GM12878 (cell line): ENCODE measurements at regions not wholly inside any gene's neighbourhood (a gene's known extent, or its start where the extent isn't known, plus 50 kb on each side); places are given as distances from the start of the nearest gene placed in this dataset.

ENCODE experiments used
- ATF7 ChIP-seq: fragments of 450-650 bp; IDR thresholded peaks from 2 replicates; pipeline ENCODE4 v1.6.1; 2016; ENCODE audit warnings: low read depth, mild to moderate bottlenecking
- CBFB ChIP-seq: IDR thresholded peaks from 2 replicates; pipeline ENCODE4 v1.6.1; 2016; ENCODE audit warnings: antibody characterized with exemption, low read depth
- ETV6 ChIP-seq, 2 experiments: fragments of 450-650 bp in 1 of 2; IDR thresholded peaks in 1 of 2; conservative IDR thresholded peaks in 1 of 2; 2 replicates each; pipeline ENCODE4 v1.6.1; 2014; ENCODE audit warnings: antibody characterized with exemption in 1 of 2, borderline replicate concordance in 1 of 2, low read depth in 1 of 2, mild to moderate bottlenecking in 1 of 2, moderate library complexity in 1 of 2
- NFIC ChIP-seq: IDR thresholded peaks from 2 replicates; pipeline ENCODE4 v1.6.1; 2012; ENCODE audit warnings: low read depth, mild to moderate bottlenecking, inconsistent platforms, low read length, moderate library complexity
- PML ChIP-seq: IDR thresholded peaks from 2 replicates; pipeline ENCODE4 v1.6.1; 2012; ENCODE audit warnings: low read length, inconsistent platforms
- TCF12 ChIP-seq: IDR thresholded peaks from 2 replicates; pipeline ENCODE4 v1.6.1; 2011; ENCODE audit warnings: low read depth, mild to moderate bottlenecking, low read length
- TF ChIP-seq, protein P1 (sequence below): IDR thresholded peaks from 2 replicates; pipeline ENCODE4 v1.6.1; 2012; ENCODE audit warnings: improper control_type of control experiment, low read depth, low read length; ENCODE audit not compliant: insufficient replicate concordance
- TF ChIP-seq, protein P2 (sequence below): fragments of 450-650 bp; formaldehyde crosslinking; IDR thresholded peaks from 2 replicates; pipeline ENCODE4 v1.4.0; 2020; ENCODE audit warnings: mild to moderate bottlenecking, moderate library complexity

DNA sequence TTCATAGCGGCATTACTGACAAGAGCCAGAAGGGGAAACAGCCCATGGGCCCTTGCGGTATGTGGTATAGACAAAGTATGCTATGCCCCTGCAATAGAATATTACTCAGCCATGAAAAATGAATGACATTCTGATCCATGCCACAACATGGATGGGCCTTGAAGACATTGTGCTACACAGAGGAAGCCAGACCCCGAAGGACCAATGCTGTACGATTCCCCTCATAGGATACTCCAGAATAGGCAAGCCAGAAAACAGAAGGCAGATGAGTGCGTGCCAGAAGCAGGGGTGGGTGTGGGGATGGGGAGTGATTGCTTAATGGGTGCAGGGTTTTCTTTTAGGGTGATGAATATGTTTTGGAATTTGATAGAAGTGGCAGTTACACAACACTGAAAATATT is 342.0 kb downstream of the TEX29 start (continued):
- TF ChIP-seq, protein P1, sequence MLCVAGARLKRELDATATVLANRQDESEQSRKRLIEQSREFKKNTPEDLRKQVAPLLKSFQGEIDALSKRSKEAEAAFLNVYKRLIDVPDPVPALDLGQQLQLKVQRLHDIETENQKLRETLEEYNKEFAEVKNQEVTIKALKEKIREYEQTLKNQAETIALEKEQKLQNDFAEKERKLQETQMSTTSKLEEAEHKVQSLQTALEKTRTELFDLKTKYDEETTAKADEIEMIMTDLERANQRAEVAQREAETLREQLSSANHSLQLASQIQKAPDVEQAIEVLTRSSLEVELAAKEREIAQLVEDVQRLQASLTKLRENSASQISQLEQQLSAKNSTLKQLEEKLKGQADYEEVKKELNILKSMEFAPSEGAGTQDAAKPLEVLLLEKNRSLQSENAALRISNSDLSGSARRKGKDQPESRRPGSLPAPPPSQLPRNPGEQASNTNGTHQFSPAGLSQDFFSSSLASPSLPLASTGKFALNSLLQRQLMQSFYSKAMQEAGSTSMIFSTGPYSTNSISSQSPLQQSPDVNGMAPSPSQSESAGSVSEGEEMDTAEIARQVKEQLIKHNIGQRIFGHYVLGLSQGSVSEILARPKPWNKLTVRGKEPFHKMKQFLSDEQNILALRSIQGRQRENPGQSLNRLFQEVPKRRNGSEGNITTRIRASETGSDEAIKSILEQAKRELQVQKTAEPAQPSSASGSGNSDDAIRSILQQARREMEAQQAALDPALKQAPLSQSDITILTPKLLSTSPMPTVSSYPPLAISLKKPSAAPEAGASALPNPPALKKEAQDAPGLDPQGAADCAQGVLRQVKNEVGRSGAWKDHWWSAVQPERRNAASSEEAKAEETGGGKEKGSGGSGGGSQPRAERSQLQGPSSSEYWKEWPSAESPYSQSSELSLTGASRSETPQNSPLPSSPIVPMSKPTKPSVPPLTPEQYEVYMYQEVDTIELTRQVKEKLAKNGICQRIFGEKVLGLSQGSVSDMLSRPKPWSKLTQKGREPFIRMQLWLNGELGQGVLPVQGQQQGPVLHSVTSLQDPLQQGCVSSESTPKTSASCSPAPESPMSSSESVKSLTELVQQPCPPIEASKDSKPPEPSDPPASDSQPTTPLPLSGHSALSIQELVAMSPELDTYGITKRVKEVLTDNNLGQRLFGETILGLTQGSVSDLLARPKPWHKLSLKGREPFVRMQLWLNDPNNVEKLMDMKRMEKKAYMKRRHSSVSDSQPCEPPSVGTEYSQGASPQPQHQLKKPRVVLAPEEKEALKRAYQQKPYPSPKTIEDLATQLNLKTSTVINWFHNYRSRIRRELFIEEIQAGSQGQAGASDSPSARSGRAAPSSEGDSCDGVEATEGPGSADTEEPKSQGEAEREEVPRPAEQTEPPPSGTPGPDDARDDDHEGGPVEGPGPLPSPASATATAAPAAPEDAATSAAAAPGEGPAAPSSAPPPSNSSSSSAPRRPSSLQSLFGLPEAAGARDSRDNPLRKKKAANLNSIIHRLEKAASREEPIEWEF, result no peak
- TF ChIP-seq TCF12 (no peak), ATF7 (no peak), NFIC (no peak), ETV6 (conservative IDR thresholded peaks at IDR 0.05 in 1 of 2, IDR thresholded peaks at IDR 0.05 in 1 of 2; ENCODE audit: borderline replicate concordance in 1 of 2, low read depth in 1 of 2) (no peak), CBFB (no peak), PML (no peak)
- TF ChIP-seq, protein P2, sequence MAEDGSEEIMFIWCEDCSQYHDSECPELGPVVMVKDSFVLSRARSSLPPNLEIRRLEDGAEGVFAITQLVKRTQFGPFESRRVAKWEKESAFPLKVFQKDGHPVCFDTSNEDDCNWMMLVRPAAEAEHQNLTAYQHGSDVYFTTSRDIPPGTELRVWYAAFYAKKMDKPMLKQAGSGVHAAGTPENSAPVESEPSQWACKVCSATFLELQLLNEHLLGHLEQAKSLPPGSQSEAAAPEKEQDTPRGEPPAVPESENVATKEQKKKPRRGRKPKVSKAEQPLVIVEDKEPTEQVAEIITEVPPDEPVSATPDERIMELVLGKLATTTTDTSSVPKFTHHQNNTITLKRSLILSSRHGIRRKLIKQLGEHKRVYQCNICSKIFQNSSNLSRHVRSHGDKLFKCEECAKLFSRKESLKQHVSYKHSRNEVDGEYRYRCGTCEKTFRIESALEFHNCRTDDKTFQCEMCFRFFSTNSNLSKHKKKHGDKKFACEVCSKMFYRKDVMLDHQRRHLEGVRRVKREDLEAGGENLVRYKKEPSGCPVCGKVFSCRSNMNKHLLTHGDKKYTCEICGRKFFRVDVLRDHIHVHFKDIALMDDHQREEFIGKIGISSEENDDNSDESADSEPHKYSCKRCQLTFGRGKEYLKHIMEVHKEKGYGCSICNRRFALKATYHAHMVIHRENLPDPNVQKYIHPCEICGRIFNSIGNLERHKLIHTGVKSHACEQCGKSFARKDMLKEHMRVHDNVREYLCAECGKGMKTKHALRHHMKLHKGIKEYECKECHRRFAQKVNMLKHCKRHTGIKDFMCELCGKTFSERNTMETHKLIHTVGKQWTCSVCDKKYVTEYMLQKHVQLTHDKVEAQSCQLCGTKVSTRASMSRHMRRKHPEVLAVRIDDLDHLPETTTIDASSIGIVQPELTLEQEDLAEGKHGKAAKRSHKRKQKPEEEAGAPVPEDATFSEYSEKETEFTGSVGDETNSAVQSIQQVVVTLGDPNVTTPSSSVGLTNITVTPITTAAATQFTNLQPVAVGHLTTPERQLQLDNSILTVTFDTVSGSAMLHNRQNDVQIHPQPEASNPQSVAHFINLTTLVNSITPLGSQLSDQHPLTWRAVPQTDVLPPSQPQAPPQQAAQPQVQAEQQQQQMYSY (CRISPR knock-in tag), result no peak
